ENCODE measurements at regions not wholly inside any gene's neighbourhood (a gene's known extent, or its start where the extent isn't known, plus 50 kb on each side); places are given as distances from the start of the nearest gene placed in this dataset.

- H3K36me3 Mint-ChIP-seq (ENCODE audit: low read depth): no peaks in the 10 kb centered on the region
- DNase-seq (no peak), ATAC-seq (no peak)
- H3K27ac Mint-ChIP-seq: no peak overlapping the region
- H3K9me3 Mint-ChIP-seq: no peaks in the 10 kb centered on the region
- H3K27me3 Mint-ChIP-seq: peaks cover 6% of the 10 kb centered on the region
- no peak overlapping the region for H3K4me3 Mint-ChIP-seq
- no peaks in the 10 kb centered on the region for H3K4me1 Mint-ChIP-seq
Observed at GRCh38 chr16:50428742-50429141, 60.0 kb upstream of the BRD7 start.

GRCh38 chr16:50428116-50428515 lies 59.3 kb upstream of the BRD7 start:
- H3K27ac Mint-ChIP-seq: no peak overlapping the region
- H3K4me3 Mint-ChIP-seq: no peak overlapping the region
- no peaks in the 10 kb centered on the region for H3K9me3 Mint-ChIP-seq
- ATAC-seq (no peak), DNase-seq (no peak)
- H3K27me3 Mint-ChIP-seq: peaks cover 6% of the 10 kb centered on the region
- H3K36me3 Mint-ChIP-seq (ENCODE audit: low read depth): no peaks in the 10 kb centered on the region
- no peaks in the 10 kb centered on the region for H3K4me1 Mint-ChIP-seq

GRCh38 chr16:50427107-50427506 lies 58.3 kb upstream of the BRD7 start:
- no peak for ATAC-seq
- DNase-seq: no peak
- Mint-ChIP-seq H3K27ac (no peak overlapping the region), H3K9me3 (no peaks in the 10 kb centered on the region), H3K4me3 (no peak overlapping the region), H3K36me3 (ENCODE audit: low read depth) (no peaks in the 10 kb centered on the region), H3K4me1 (no peaks in the 10 kb centered on the region), H3K27me3 (peaks cover 6% of the 10 kb centered on the region)

- Mint-ChIP-seq H3K27ac (no peak overlapping the region), H3K4me3 (no peak overlapping the region), H3K9me3 (peaks cover 4% of the 10 kb centered on the region), H3K36me3 (ENCODE audit: low read depth) (no peaks in the 10 kb centered on the region), H3K4me1 (no peaks in the 10 kb centered on the region), H3K27me3 (peaks cover 7% of the 10 kb centered on the region)
- DNase-seq (no peak), ATAC-seq (no peak)
Observed at GRCh38 chr16:50425648-50426047, 56.9 kb upstream of the BRD7 start.

GRCh38 chr16:50425044-50425443 lies 56.3 kb upstream of the BRD7 start:
- ATAC-seq: no peak
- Mint-ChIP-seq H3K27me3 (peaks cover 7% of the 10 kb centered on the region), H3K36me3 (ENCODE audit: low read depth) (peaks cover 2% of the 10 kb centered on the region), H3K4me3 (no peak overlapping the region), H3K27ac (no peak overlapping the region), H3K9me3 (peaks cover 8% of the 10 kb centered on the region), H3K4me1 (no peaks in the 10 kb centered on the region)
- DNase-seq: no peak

- DNase-seq: no peak
- Mint-ChIP-seq H3K4me1 (no peaks in the 10 kb centered on the region), H3K27me3 (peaks cover 7% of the 10 kb centered on the region), H3K27ac (no peak overlapping the region), H3K4me3 (no peak overlapping the region), H3K36me3 (ENCODE audit: low read depth) (peaks cover 7% of the 10 kb centered on the region), H3K9me3 (peaks cover 23% of the 10 kb centered on the region)
- no peak for ATAC-seq
Observed at GRCh38 chr16:50422926-50423325, 54.1 kb upstream of the BRD7 start.

GRCh38 chr16:50419116-50419515 lies 50.3 kb upstream of the BRD7 start:
- no peaks in the 10 kb centered on the region for H3K4me1 Mint-ChIP-seq
- peaks cover 14% of the 10 kb centered on the region for H3K36me3 Mint-ChIP-seq (ENCODE audit: low read depth)
- no peak for ATAC-seq
- no peak overlapping the region for H3K4me3 Mint-ChIP-seq
- no peak for DNase-seq
- peaks cover 5% of the 10 kb centered on the region for H3K27me3 Mint-ChIP-seq
- H3K27ac Mint-ChIP-seq: no peak overlapping the region
- H3K9me3 Mint-ChIP-seq: peaks cover 45% of the 10 kb centered on the region

Data from activated naive CD8-positive, alpha-beta T cell treated with anti-CD3 and anti-CD28 coated beads, Interleukin-2, amount 50 U/mL, for 24 hours (primary cell).